Activated naive CD4-positive, alpha-beta T cell treated with anti-CD3 and anti-CD28 coated beads, Interleukin-2, amount 50 U/mL, for 16 hours (primary cell): ENCODE measurements at regions not wholly inside any gene's neighbourhood (a gene's known extent, or its start where the extent isn't known, plus 50 kb on each side); places are given as distances from the start of the nearest gene placed in this dataset.

Source experiments
- DNase-seq: peaks from one replicate; pipeline ENCODE4 v3.0.0-alpha.2; 2020

- DNase-seq: no peak
These were observed 60.0 kb upstream of the ELK3 start for GRCh38 chr12:96134200-96134599.

GRCh38 chr12:96136161-96136560 lies 58.0 kb upstream of the ELK3 start:
- no peak for DNase-seq

DNA sequence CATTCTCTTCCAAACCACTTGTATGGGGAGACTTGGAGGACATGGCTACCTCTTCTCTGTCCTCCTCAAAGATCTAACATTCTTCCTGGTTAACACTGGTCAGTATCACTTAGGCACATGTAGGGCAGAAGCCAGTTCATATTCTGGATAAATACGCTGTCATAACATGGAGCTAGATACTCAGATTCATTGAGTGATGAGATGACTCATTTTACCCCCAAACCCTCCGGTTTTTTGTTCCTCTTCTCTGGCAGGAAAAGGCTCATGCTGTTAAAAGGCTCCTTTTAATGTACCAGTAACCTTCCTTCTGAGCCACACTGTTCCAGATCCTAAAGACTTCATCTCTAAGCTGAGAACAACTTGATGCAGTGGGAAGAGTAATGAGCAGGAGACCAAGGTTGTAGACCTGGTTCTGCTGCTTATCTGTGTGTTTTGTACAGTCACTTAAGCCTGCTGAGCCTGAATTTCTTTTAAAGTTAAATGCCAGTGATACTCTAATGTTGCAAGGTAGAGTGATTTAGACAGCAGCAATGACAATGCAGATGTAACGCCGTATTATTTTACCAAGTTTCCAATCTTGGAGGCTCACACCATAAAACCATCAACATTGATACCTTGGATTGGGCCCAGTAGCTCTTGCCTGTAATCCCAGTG lies 57.3 kb upstream of the ELK3 start:
- no peak for DNase-seq

- DNase-seq: no peak
These were observed 54.0 kb upstream of the ELK3 start for GRCh38 chr12:96140174-96140573.

GRCh38 chr12:96141216-96141912 lies 52.8 kb upstream of the ELK3 start:
- DNase-seq: no peak

DNA sequence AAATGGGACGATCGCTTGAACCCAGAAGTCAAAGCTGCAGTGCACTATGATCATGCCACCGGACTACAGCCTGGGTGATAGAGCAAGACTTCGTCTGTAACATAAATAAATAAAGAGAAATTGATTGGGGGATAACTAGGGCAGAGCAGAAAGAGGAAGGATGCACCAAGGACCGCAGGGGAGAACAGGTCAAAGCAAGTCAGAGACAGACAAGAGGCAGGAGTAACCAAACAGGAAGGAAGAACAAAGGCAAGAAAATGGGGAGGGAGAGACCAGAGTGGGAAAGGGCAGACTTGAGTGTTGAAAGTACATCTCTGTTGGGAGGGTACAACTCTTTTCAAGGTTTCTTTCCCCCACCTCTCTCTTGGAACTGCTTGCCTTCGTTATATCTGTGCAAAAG lies 50.8 kb upstream of the ELK3 start:
- DNase-seq: no peak

- no peak for DNase-seq
These were observed 50.2 kb upstream of the ELK3 start for GRCh38 chr12:96143827-96144565.
